ENCODE measurements at regions not wholly inside any gene's neighbourhood (a gene's known extent, or its start where the extent isn't known, plus 50 kb on each side); places are given as distances from the start of the nearest gene placed in this dataset.

GRCh38 chr2:114219456-114219855 lies 223.0 kb upstream of the DPP10 start:
- no peaks in the 10 kb centered on the region for H3K9me3 ChIP-seq (ENCODE audit: control insufficient read depth, insufficient read depth, low read length)
- H3K27me3 ChIP-seq (ENCODE audit: control insufficient read depth, insufficient read depth, low read length): no peaks in the 10 kb centered on the region
- no peaks in the 10 kb centered on the region for H3K36me3 ChIP-seq (ENCODE audit: control insufficient read depth, insufficient read depth, low read length)
- no CpG with 5 or more reads among the region's 1 CpG for WGBS (ENCODE audit: insufficient coverage)
- DNase-seq (ENCODE audit: low read depth in 4 of 6, low spot score in 6 of 6): peak in 2 of 6 donors; percentile 30 to 67
- H3K4me3 ChIP-seq (ENCODE audit: low read depth, low read length): no peak overlapping the region
- H3K4me1 ChIP-seq (ENCODE audit: control insufficient read depth, insufficient read depth, low read length): no peaks in the 10 kb centered on the region
- H3K27ac ChIP-seq (ENCODE audit: low read depth, low read length): no peak overlapping the region

- Histone ChIP-seq H3K9me3 (ENCODE audit: control insufficient read depth, insufficient read depth, low read length) (peaks cover 2% of the 10 kb centered on the region), H3K27me3 (ENCODE audit: control insufficient read depth, insufficient read depth, low read length) (no peaks in the 10 kb centered on the region), H3K4me1 (ENCODE audit: control insufficient read depth, insufficient read depth, low read length) (no peaks in the 10 kb centered on the region), H3K36me3 (ENCODE audit: control insufficient read depth, insufficient read depth, low read length) (no peaks in the 10 kb centered on the region), H3K4me3 (ENCODE audit: low read depth, low read length) (no peak overlapping the region), H3K27ac (ENCODE audit: low read depth, low read length) (no peak overlapping the region)
- DNase-seq (ENCODE audit: low read depth in 4 of 6, low spot score in 6 of 6): no peak
- no CpG with 5 or more reads among the region's 1 CpG for WGBS (ENCODE audit: insufficient coverage)
Measured at GRCh38 chr2:114222344-114222743, 220.1 kb upstream of the DPP10 start.

- Histone ChIP-seq H3K27me3 (ENCODE audit: control insufficient read depth, insufficient read depth, low read length) (no peaks in the 10 kb centered on the region), H3K4me1 (ENCODE audit: control insufficient read depth, insufficient read depth, low read length) (no peaks in the 10 kb centered on the region), H3K36me3 (ENCODE audit: control insufficient read depth, insufficient read depth, low read length) (no peaks in the 10 kb centered on the region), H3K9me3 (ENCODE audit: control insufficient read depth, insufficient read depth, low read length) (peaks cover 5% of the 10 kb centered on the region), H3K27ac (ENCODE audit: low read depth, low read length) (no peak overlapping the region), H3K4me3 (ENCODE audit: low read depth, low read length) (no peak overlapping the region)
- no peak for DNase-seq (ENCODE audit: low read depth in 4 of 6, low spot score in 6 of 6)
Measured at GRCh38 chr2:114231921-114232320, 210.5 kb upstream of the DPP10 start.

- no peak overlapping the region for H3K4me3 ChIP-seq (ENCODE audit: low read depth, low read length)
- no peaks in the 10 kb centered on the region for H3K27me3 ChIP-seq (ENCODE audit: control insufficient read depth, insufficient read depth, low read length)
- H3K4me1 ChIP-seq (ENCODE audit: control insufficient read depth, insufficient read depth, low read length): no peaks in the 10 kb centered on the region
- peaks cover 4% of the 10 kb centered on the region for H3K9me3 ChIP-seq (ENCODE audit: control insufficient read depth, insufficient read depth, low read length)
- WGBS (ENCODE audit: insufficient coverage): 75% methylated on average over 1 of the region's 2 CpGs
- H3K27ac ChIP-seq (ENCODE audit: low read depth, low read length): no peak overlapping the region
- DNase-seq (ENCODE audit: low read depth in 4 of 6, low spot score in 6 of 6): peak in 1 of 6 donors; percentile 58
- no peaks in the 10 kb centered on the region for H3K36me3 ChIP-seq (ENCODE audit: control insufficient read depth, insufficient read depth, low read length)
Measured at GRCh38 chr2:114237331-114237730, 205.1 kb upstream of the DPP10 start.

- no peaks in the 10 kb centered on the region for H3K36me3 ChIP-seq (ENCODE audit: control insufficient read depth, insufficient read depth, low read length)
- no CpG with 5 or more reads among the region's 3 CpGs for WGBS (ENCODE audit: insufficient coverage)
Measured at GRCh38 chr2:114238910-114239559, 203.4 kb upstream of the DPP10 start.

GRCh38 chr2:114248648-114249047 lies 193.8 kb upstream of the DPP10 start:
- Histone ChIP-seq H3K9me3 (ENCODE audit: control insufficient read depth, insufficient read depth, low read length) (no peaks in the 10 kb centered on the region), H3K27me3 (ENCODE audit: control insufficient read depth, insufficient read depth, low read length) (no peaks in the 10 kb centered on the region), H3K27ac (ENCODE audit: low read depth, low read length) (no peak overlapping the region), H3K36me3 (ENCODE audit: control insufficient read depth, insufficient read depth, low read length) (no peaks in the 10 kb centered on the region), H3K4me1 (ENCODE audit: control insufficient read depth, insufficient read depth, low read length) (no peaks in the 10 kb centered on the region), H3K4me3 (ENCODE audit: low read depth, low read length) (no peak overlapping the region)
- DNase-seq (ENCODE audit: low read depth in 4 of 6, low spot score in 6 of 6): no peak
- no CpG with 5 or more reads among the region's 3 CpGs for WGBS (ENCODE audit: insufficient coverage)

More at GRCh38 chr2:114238910-114239559, 203.4 kb upstream of the DPP10 start:
- no peaks in the 10 kb centered on the region for H3K4me1 ChIP-seq (ENCODE audit: control insufficient read depth, insufficient read depth, low read length)
- H3K4me3 ChIP-seq (ENCODE audit: low read depth, low read length): no peak overlapping the region
- peak in 1 of 6 donors; percentile 79 for DNase-seq (ENCODE audit: low read depth in 4 of 6, low spot score in 6 of 6)
- no peaks in the 10 kb centered on the region for H3K27me3 ChIP-seq (ENCODE audit: control insufficient read depth, insufficient read depth, low read length)
- H3K27ac ChIP-seq (ENCODE audit: low read depth, low read length): no peak overlapping the region
- peaks cover 4% of the 10 kb centered on the region for H3K9me3 ChIP-seq (ENCODE audit: control insufficient read depth, insufficient read depth, low read length)

- Histone ChIP-seq H3K36me3 (ENCODE audit: control insufficient read depth, insufficient read depth, low read length) (no peaks in the 10 kb centered on the region), H3K4me1 (ENCODE audit: control insufficient read depth, insufficient read depth, low read length) (no peaks in the 10 kb centered on the region), H3K9me3 (ENCODE audit: control insufficient read depth, insufficient read depth, low read length) (no peaks in the 10 kb centered on the region), H3K27me3 (ENCODE audit: control insufficient read depth, insufficient read depth, low read length) (no peaks in the 10 kb centered on the region), H3K27ac (ENCODE audit: low read depth, low read length) (no peak overlapping the region), H3K4me3 (ENCODE audit: low read depth, low read length) (no peak overlapping the region)
- no CpG with 5 or more reads among the region's 1 CpG for WGBS (ENCODE audit: insufficient coverage)
- DNase-seq (ENCODE audit: low read depth in 4 of 6, low spot score in 6 of 6): no peak
Measured at GRCh38 chr2:114252713-114253112, 189.7 kb upstream of the DPP10 start.

GRCh38 chr2:114254875-114255274 lies 187.6 kb upstream of the DPP10 start:
- DNase-seq (ENCODE audit: low read depth in 4 of 6, low spot score in 6 of 6): no peak
- WGBS (ENCODE audit: insufficient coverage): no CpG with 5 or more reads among the region's 2 CpGs
- H3K27ac ChIP-seq (ENCODE audit: low read depth, low read length): no peak overlapping the region
- no peaks in the 10 kb centered on the region for H3K27me3 ChIP-seq (ENCODE audit: control insufficient read depth, insufficient read depth, low read length)
- H3K4me1 ChIP-seq (ENCODE audit: control insufficient read depth, insufficient read depth, low read length): no peaks in the 10 kb centered on the region
- H3K36me3 ChIP-seq (ENCODE audit: control insufficient read depth, insufficient read depth, low read length): no peaks in the 10 kb centered on the region
- no peak overlapping the region for H3K4me3 ChIP-seq (ENCODE audit: low read depth, low read length)
- no peaks in the 10 kb centered on the region for H3K9me3 ChIP-seq (ENCODE audit: control insufficient read depth, insufficient read depth, low read length)

- Histone ChIP-seq H3K27me3 (ENCODE audit: control insufficient read depth, insufficient read depth, low read length) (no peaks in the 10 kb centered on the region), H3K4me1 (ENCODE audit: control insufficient read depth, insufficient read depth, low read length) (no peaks in the 10 kb centered on the region), H3K36me3 (ENCODE audit: control insufficient read depth, insufficient read depth, low read length) (no peaks in the 10 kb centered on the region), H3K9me3 (ENCODE audit: control insufficient read depth, insufficient read depth, low read length) (no peaks in the 10 kb centered on the region), H3K27ac (ENCODE audit: low read depth, low read length) (no peak overlapping the region), H3K4me3 (ENCODE audit: low read depth, low read length) (no peak overlapping the region)
- WGBS (ENCODE audit: insufficient coverage): no CpG with 5 or more reads among the region's 3 CpGs
- DNase-seq (ENCODE audit: low read depth in 4 of 6, low spot score in 6 of 6): no peak
Measured at GRCh38 chr2:114259389-114259788, 183.1 kb upstream of the DPP10 start.

- Histone ChIP-seq H3K4me1 (ENCODE audit: control insufficient read depth, insufficient read depth, low read length) (no peaks in the 10 kb centered on the region), H3K27ac (ENCODE audit: low read depth, low read length) (no peak overlapping the region), H3K36me3 (ENCODE audit: control insufficient read depth, insufficient read depth, low read length) (no peaks in the 10 kb centered on the region), H3K4me3 (ENCODE audit: low read depth, low read length) (no peak overlapping the region), H3K27me3 (ENCODE audit: control insufficient read depth, insufficient read depth, low read length) (no peaks in the 10 kb centered on the region), H3K9me3 (ENCODE audit: control insufficient read depth, insufficient read depth, low read length) (no peaks in the 10 kb centered on the region)
- no peak for DNase-seq (ENCODE audit: low read depth in 4 of 6, low spot score in 6 of 6)
Measured at GRCh38 chr2:114261366-114261765, 181.1 kb upstream of the DPP10 start.
